Fibroblast of peridontal ligament (primary cell): ENCODE measurements at regions not wholly inside any gene's neighbourhood (a gene's known extent, or its start where the extent isn't known, plus 50 kb on each side); places are given as distances from the start of the nearest gene placed in this dataset.
"Not testable (repeated sequence)": the region's sequence is repeated elsewhere in the genome, so short reads cannot be mapped to it uniquely, and the experiment has no call there.

Source experiments
- DNase-seq: peaks from one replicate; pipeline ENCODE4 v3.0.0-alpha.2; 2010; ENCODE audit errors: extremely low read depth

GRCh38 chr4:103499094-103499493 is 220.7 kb downstream of the TACR3 start:
- DNase-seq: peak; percentile 62

DNA sequence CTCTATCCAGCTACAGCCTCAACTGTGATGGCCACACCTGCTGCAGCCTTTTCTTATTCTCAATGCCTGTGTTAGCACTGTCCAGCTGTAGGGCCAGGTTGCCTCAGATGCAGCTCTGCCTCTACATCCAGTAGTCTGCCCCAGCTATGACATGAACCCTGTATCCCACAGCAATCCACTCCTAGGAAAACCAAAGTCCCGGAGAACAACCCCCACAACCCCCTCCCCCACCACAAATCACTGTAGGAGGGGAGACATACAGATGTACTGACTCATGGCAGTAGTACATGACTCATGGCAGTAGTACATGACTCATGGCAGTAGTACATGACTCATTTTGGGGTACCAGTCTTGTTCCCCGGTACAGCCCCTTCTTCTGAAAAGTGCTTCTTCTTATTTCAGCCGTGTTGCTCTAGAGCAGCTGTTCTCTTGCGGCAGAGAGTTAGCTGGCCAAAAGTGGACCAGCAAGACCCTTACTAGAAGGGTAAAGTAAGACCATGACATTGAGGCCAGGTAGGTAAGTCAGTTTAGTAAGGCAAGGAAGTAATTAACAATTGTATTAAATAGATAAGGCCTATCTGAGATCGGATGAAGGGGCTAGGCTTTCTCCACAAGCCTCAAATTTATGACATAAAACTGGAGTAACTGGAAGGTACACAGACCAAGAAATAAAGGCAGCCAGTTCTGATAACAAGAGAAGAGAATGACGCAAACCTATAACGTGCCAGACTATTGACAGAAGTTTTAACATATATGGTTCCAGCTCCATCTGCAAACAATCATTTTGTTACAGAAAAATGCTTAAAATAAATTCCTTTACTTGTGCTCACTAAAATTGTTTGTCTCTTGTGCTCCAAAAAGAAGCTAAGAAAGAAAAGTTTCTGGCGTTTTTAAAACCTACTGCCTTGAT is 221.4 kb downstream of the TACR3 start:
- DNase-seq: peak; percentile 92

DNA sequence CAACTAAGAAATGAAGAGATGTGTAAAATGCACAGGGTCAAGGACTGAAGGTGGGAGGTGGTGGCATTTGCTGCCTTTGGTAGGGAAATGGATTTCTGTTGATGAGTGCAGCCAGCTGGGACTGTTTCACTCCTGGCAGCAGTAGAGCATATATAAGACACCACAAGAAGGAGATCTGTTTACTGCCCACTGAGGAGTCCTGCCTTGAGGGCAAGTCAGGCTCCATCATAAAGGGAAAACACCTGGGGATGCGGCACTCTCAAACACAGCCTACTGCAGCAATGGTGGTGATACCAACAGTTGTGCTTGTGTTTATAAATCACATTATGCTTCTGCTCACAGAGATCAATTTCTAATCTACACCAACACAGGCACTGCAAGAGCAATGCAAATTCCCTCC is 222.1 kb downstream of the TACR3 start:
- peak; percentile 8 for DNase-seq

DNA sequence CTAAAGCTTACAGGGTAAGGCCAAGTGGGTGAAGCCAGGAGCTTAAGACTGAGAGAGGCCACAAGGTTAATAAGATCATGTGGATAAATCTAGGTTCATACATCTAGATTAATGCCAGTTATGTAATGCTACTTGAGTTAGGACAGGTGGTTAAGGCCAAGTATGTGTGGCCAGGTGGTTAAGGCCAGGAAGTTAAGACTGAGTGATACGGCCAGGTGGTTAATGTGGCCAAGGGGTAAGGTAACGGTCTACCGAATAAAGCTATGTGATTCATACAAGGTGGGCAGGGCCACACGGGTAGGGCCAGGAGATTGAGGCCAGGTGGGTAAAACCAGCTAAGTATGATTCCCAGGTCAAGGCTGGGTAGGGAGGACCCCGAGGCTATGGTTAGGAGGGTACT is 223.0 kb downstream of the TACR3 start:
- DNase-seq: no peak

GRCh38 chr4:103493450-103494159 is 226.2 kb downstream of the TACR3 start:
- DNase-seq: no peak

- DNase-seq: not testable (repeated sequence)
These were observed 234.5 kb downstream of the TACR3 start for GRCh38 chr4:103485296-103485695.

GRCh38 chr4:103484521-103484920 is 235.3 kb downstream of the TACR3 start:
- no peak for DNase-seq

- DNase-seq: no peak
These were observed 236.9 kb downstream of the TACR3 start for GRCh38 chr4:103482893-103483292.

GRCh38 chr4:103482471-103482870 is 237.3 kb downstream of the TACR3 start:
- DNase-seq: peak; percentile 17

DNA sequence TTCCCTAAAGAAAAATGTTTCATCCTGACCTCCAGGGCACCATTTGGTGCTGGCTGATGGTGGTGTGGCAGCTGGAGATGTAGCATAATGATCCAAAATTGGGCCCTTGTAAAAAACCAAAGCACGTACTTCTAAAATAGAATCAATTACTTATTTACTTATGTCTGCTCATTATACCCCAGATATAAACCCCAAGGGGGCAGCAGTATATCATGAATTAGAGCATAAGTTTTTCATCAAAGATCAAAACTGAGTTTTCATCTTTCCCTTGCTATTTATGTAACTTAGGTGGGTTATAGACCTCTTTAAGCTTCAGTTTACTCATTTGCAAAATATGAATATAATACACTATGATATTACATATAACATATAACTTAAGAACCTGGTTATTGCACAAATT is 241.1 kb downstream of the TACR3 start:
- DNase-seq: peak; percentile 29

DNA sequence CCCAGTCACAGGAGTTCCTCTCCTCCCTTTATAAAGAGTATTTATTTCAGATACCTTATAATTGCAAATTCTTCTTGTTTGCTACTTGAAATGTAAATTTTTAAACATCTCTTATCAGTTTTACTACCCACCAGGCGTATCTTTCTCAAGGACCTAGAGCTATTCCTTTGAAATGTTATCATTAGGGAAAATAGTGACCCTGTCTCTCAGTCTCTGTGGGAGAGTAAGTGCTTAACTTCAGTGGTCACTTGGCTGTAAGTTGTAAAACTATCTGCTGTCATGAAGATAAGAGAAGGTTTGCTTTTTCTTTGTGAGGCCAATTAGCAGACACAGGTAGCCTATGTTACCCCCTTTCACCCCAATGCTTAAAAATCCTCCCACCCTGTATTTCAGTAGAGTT is 241.6 kb downstream of the TACR3 start:
- no peak for DNase-seq

DNA sequence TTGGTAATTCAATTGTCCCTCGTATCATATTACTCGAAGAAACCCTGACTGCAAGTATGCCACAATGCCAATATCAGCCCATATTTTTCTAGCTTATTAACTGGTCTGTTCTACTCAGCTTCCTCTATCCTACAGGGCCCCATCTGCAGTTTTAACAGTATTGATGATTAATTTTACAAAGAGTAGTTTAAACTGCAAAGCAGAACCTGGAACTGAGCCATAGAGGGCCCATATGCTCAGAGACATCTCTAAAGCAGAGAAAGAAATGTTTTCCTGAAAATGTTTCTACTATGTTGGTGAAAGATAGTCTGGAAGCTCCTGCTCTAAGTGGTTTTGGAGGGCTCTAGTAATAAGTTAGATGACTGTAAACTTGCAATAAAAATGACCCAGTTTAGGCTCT is 259.4 kb upstream of the CENPE start:
- DNase-seq: no peak

DNA sequence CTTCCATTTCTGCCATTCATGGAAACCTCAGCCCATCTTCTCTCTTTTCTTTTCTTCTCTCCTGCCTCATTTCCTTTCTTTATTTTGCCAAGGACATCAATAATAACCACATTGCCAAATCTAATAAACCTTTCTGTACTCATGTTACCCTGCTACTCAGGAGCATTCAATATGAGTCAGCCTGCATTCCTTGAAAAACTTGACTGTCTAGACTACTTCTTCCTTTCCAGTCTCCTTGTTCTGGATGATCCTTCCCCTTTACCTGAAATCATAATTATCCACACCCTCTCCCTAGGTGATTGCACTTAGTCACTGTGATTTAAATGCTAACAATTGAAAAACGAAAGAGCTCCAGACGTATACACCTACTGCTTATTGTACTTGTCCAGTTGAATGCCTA is 253.2 kb upstream of the CENPE start:
- DNase-seq: no peak

DNA sequence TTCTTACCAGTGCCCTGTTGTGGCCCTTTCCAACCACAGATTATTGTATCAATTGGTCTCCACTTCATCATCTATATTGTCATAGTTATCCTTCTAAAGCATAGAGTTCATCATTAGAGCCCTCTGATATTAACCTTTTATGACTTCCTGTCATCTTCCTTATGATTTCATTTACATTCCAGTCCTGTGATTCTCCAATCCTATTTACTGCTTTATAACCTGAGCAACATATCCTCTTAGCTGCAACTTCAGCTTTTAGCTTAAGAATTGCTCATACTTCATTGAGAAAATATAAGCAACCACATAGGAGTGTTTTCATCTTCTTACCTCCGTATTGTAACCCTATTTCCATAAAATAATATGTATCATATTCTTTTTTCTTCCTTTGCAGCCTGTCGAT is 252.6 kb upstream of the CENPE start:
- no peak for DNase-seq

GRCh38 chr4:103449296-103450023 is 251.3 kb upstream of the CENPE start:
- DNase-seq: no peak

GRCh38 chr4:103445377-103445776 is 247.2 kb upstream of the CENPE start:
- DNase-seq: no peak

DNA sequence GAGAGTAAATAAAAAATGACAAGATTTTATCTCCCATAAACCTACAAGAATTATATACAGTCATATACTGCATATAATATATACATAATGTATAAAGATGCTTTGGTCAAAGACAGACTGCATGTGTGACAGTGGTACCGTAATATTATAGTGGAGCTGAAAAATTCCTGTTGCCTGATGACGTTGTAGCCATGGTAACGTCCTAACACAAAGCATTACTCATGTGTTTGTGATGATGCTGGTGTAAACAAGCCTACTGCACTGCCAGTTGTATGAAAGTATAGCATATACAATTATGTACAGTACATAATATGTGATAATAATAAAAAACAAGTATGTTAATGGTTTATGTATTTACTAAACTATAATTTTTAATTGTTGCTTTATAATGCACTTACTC is 245.2 kb upstream of the CENPE start:
- peak; percentile 1 for DNase-seq

DNA sequence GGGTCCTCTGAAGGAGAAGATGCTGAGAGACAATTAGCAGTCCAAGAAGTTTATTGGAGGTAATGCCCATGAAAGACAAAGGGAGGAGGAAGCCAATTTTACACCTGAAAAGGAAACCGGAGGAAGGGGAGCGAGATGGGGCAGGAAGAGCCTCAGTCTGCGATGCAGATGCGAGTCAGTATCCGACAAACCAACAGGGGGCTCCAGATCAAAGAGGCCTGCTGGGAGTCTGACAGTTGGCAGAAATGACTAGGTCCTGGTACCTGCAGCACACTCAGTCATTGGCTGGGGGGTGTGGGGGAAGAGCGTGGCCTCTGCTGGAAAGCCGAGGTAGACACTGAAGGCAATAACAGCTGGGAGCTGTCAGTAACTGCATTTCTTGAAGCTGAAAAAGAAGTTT is 231.1 kb upstream of the CENPE start:
- no peak for DNase-seq

DNA sequence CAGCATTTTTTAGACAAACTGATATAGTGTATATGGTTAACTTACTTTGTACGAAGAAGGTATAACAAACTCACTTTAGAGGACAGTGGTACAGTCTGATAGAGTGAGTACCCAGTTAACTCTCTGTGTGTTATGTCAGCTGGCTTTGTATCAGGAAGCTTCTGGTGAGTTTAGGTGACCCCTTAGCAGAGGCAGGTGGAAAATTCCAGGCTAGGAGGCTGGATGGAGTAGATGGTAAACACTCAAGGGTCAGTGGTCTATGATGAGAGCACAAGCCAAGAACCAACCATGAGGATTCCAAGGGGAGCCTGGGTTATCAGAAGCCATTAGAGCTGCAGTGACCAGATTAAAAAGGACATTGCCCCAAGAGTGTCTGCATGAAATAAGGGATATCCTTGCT is 227.3 kb upstream of the CENPE start:
- no peak for DNase-seq

DNA sequence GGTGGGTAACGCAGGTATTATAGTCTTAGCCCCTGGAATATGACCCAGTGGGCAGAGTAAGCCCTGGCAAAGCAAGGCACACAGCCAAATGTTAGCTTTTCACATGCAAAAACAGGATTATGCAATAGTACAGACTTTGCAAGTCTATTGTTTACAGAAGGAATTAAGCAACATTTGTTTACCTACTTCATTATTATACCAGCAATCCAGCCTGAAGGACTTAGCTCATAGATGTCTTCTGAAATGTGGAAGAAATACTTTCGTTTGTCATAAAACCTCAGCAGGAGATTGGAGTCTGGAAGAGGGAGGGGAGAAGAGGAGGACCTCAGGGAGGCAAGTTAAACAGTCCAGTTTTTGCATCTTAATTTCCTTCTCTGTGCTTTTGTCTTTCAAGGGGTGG is 226.7 kb upstream of the CENPE start:
- DNase-seq: no peak

GRCh38 chr4:103423261-103423660 is 225.1 kb upstream of the CENPE start:
- no peak for DNase-seq

- DNase-seq: no peak
These were observed 224.5 kb upstream of the CENPE start for GRCh38 chr4:103422467-103423219.
